IMR-90 (cell line): ENCODE measurements at regions not wholly inside any gene's neighbourhood (a gene's known extent, or its start where the extent isn't known, plus 50 kb on each side); places are given as distances from the start of the nearest gene placed in this dataset.

Experiments used
- ATAC-seq: fragments of 200-7000 bp; cut with Tn5 transposase; 2 replicates; pipeline ENCODE4 v1.9.1; 2020; ENCODE audit warnings: low read depth, mild to moderate bottlenecking, moderate library complexity
- BruUV-seq: library from RNA; stranded (reverse); fragments of 400-500 nt; replicated peaks from 2 replicates; lab custom pipeline; 2021; lab: Mats Ljungman, UMichigan
- CTCF ChIA-PET: fragments of 300-600 bp; formaldehyde crosslinking; extraction: SDS; loops from one replicate; lab custom pipeline; 2021; ENCODE audit warnings: antibody characterized with exemption; lab: Yijun Ruan, JAX
- POLR2A ChIA-PET: fragments of 300-600 bp; sonication (Branson Sonifier 250); formaldehyde crosslinking; loops from one replicate; lab custom pipeline; 2022; ENCODE audit warnings: antibody characterized with exemption; ENCODE audit not compliant: unreplicated experiment; lab: Charles Lee
- DNase-seq: peaks from one replicate; pipeline ENCODE4 v3.0.0; 2013
- H2AFZ ChIP-seq: replicated peaks from 2 replicates; pipeline ENCODE3; 2013; ENCODE audit warnings: low read length, mild to moderate bottlenecking; ENCODE audit not compliant: poor library complexity
- H2AK5ac ChIP-seq: 2 replicates; pipeline ENCODE4 v1.6.1; 2013; ENCODE audit warnings: low read depth, low read length, inconsistent platforms
- H2AK9ac ChIP-seq: replicated peaks from 2 replicates; pipeline ENCODE3; 2013; ENCODE audit warnings: mild to moderate bottlenecking, low read depth, low read length, moderate library complexity; ENCODE audit not compliant: poor library complexity
- H2BK120ac ChIP-seq: 2 replicates; pipeline ENCODE4 v1.6.1; 2013; ENCODE audit warnings: low read depth, low read length, inconsistent platforms
- H2BK15ac ChIP-seq: 3 replicates; pipeline ENCODE4 v1.6.1; 2013; ENCODE audit warnings: low read depth, low read length, inconsistent platforms
- H2BK20ac ChIP-seq: 2 replicates; pipeline ENCODE4 v1.6.1; 2013; ENCODE audit warnings: low read depth, mild to moderate bottlenecking, inconsistent platforms, low read length, moderate library complexity
- H2BK5ac ChIP-seq: 2 replicates; pipeline ENCODE4 v1.6.1; 2013; ENCODE audit warnings: mild to moderate bottlenecking, low read depth, low read length, inconsistent platforms; ENCODE audit not compliant: poor library complexity, severe bottlenecking
- H3K14ac ChIP-seq: replicated peaks from 2 replicates; pipeline ENCODE4 v1.6.1; 2013; ENCODE audit warnings: low read depth, low read length, inconsistent platforms
- H3K18ac ChIP-seq: 2 replicates; pipeline ENCODE4 v1.6.1; 2013; ENCODE audit warnings: low read depth, low read length, control low read depth
- H3K23ac ChIP-seq: 2 replicates; pipeline ENCODE4 v1.6.1; 2013; ENCODE audit warnings: low read depth, low read length, inconsistent platforms
- H3K27ac ChIP-seq: 2 replicates; pipeline ENCODE4 v1.5.1; 2013; ENCODE audit warnings: mild to moderate bottlenecking, control low read depth, low read length; ENCODE audit not compliant: insufficient read depth
- H3K27me3 ChIP-seq: 2 replicates; pipeline ENCODE4 v1.6.1; 2013; ENCODE audit warnings: low read length; ENCODE audit not compliant: control insufficient read depth, insufficient read depth
- H3K36me3 ChIP-seq: 2 replicates; pipeline ENCODE4 v1.6.1; 2013; ENCODE audit warnings: low read length, mixed read lengths; ENCODE audit not compliant: control insufficient read depth, insufficient read depth
- H3K4ac ChIP-seq: 2 replicates; pipeline ENCODE4 v1.6.1; 2013; ENCODE audit warnings: low read depth, low read length, inconsistent platforms
- H3K4me1 ChIP-seq: 2 replicates; pipeline ENCODE4 v1.6.1; 2013; ENCODE audit warnings: low read length, mixed read lengths; ENCODE audit not compliant: control insufficient read depth, insufficient read depth
- H3K4me2 ChIP-seq: 2 replicates; pipeline ENCODE4 v1.6.1; 2013; ENCODE audit warnings: low read depth, mild to moderate bottlenecking, control low read depth, low read length, moderate library complexity
- H3K4me3 ChIP-seq: 2 replicates; pipeline ENCODE4 v1.5.1; 2013; ENCODE audit warnings: low read depth, mild to moderate bottlenecking, control low read depth, low read length, moderate library complexity; ENCODE audit not compliant: insufficient read depth
- H3K56ac ChIP-seq: 2 replicates; pipeline ENCODE4 v1.6.1; 2013; ENCODE audit warnings: low read length, inconsistent platforms; ENCODE audit not compliant: insufficient read depth; ENCODE audit errors: extremely low read depth
- H3K79me1 ChIP-seq, 2 experiments: 2 replicates each; pipeline ENCODE4 v1.6.1; 2013; ENCODE audit warnings: low read length in 2 of 2, inconsistent platforms in 1 of 2, low read depth in 1 of 2
- H3K9ac ChIP-seq: 2 replicates; pipeline ENCODE4 v1.6.1; 2013; ENCODE audit warnings: low read depth, low read length, control low read depth
- H3K9me1 ChIP-seq: 2 replicates; pipeline ENCODE4 v1.6.1; 2013; ENCODE audit warnings: low read length, inconsistent platforms; ENCODE audit not compliant: insufficient read depth
- H3K9me3 ChIP-seq: 2 replicates; pipeline ENCODE4 v1.6.1; 2013; ENCODE audit warnings: low read length; ENCODE audit not compliant: control insufficient read depth, insufficient read depth
- H4K20me1 ChIP-seq: 2 replicates; pipeline ENCODE4 v1.6.1; 2013; ENCODE audit warnings: low read length, inconsistent platforms; ENCODE audit not compliant: insufficient read depth
- H4K5ac ChIP-seq: 2 replicates; pipeline ENCODE4 v1.6.1; 2013; ENCODE audit warnings: mild to moderate bottlenecking, low read depth, low read length, control low read depth
- H4K8ac ChIP-seq, 2 experiments: 2 replicates each; pipeline ENCODE4 v1.6.1; 2013; ENCODE audit warnings: low read depth in 2 of 2, low read length in 2 of 2, control low read depth in 1 of 2, inconsistent platforms in 1 of 2
- H4K91ac ChIP-seq: 2 replicates; pipeline ENCODE4 v1.6.1; 2013; ENCODE audit warnings: low read depth, low read length, inconsistent platforms; ENCODE audit not compliant: insufficient read depth
- BHLHE40 ChIP-seq: fragments of 150-350 bp; IDR thresholded peaks from 2 replicates; pipeline ENCODE4 v1.6.1; 2016; ENCODE audit warnings: mild to moderate bottlenecking, low read depth, low read length
- MAZ ChIP-seq: IDR thresholded peaks from 2 replicates; pipeline ENCODE4 v1.6.1; 2012; ENCODE audit warnings: low read depth, mild to moderate bottlenecking, low read length, improper control_type of control experiment, moderate library complexity, borderline replicate concordance
- MXI1 ChIP-seq: IDR thresholded peaks from 2 replicates; pipeline ENCODE4 v1.6.1; 2012; ENCODE audit warnings: low read depth, mild to moderate bottlenecking, low read length, moderate library complexity, borderline replicate concordance
- POLR2A ChIP-seq: IDR thresholded peaks from 2 replicates; pipeline ENCODE4 v1.6.1; 2012; ENCODE audit warnings: mild to moderate bottlenecking, low read depth, low read length
- dilution Hi-C: fragments of 300-500 bp; cut with HindIII; formaldehyde crosslinking; loops from one replicate; pipeline ENCODE4 v1.14.3; 2018; ENCODE audit warnings: low sequenced_read_pairs; ENCODE audit not compliant: unreplicated experiment
- in situ Hi-C: fragments of 300-500 bp; cut with MboI; formaldehyde crosslinking; loops from 3 replicates; pipeline ENCODE4 v1.14.3; 2019; ENCODE audit warnings: low sequenced_read_pairs, inconsistent platforms, mixed read lengths
- intact Hi-C: fragments of 100-400 bp; cut with micrococcal nuclease; formaldehyde crosslinking; loops from 2 replicates; pipeline ENCODE4 v1.10.0; 2022
- TF ChIP-seq, protein P1 (sequence below): conservative IDR thresholded peaks from 2 replicates; pipeline ENCODE4 v1.5.1; 2012; ENCODE audit warnings: mild to moderate bottlenecking, low read depth, low read length, improper control_type of control experiment

DNA sequence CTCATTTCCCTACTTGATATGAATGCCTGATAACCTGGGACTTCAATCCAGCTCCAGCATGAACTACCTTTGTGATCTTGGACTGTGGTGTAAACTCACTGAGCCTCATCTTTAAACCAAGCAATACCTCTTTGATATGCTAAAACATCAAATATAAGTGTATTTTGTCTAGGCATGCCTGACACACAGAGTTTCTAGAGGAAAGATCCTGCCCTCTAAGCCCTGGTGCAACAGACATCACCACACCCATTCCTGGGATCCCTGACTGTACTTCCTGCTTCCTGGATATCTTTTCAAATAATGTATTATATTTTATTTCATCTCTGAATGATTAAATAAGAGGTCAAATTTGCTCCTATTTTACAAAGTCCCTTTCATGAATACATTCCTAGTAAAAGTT is 55.8 kb downstream of the ANXA2R start:
- Histone ChIP-seq H3K27ac (no peak overlapping the region), H3K9me3 (no peaks in the 10 kb centered on the region), H4K5ac (no peak overlapping the region), H3K9me1 (peaks cover 3% of the 10 kb centered on the region; the same call in 1 of the 2 replicates), H2AFZ (no peak overlapping the region), H4K8ac (peak overlapping the region; percentile 50 to 63; a peak in 3 of 4 replicates), H3K18ac (peak overlapping the region; percentile 5; the same call in 1 of the 2 replicates), H3K4me2 (no peak overlapping the region), H2BK120ac (peak overlapping the region; percentile 79; the same call in 1 of the 2 replicates), H3K4me3 (no peak overlapping the region), H2AK5ac (peak overlapping the region; percentile 70), H4K20me1 (no peaks in the 10 kb centered on the region), H3K4ac (peak overlapping the region; percentile 54), H3K27me3 (no peaks in the 10 kb centered on the region), H3K23ac (peak overlapping the region; percentile 79), H2BK5ac (peak overlapping the region; percentile 97), H4K91ac (peak overlapping the region; percentile 21; the same call in 1 of the 2 replicates), H2BK15ac (peak overlapping the region; percentile 95; the same call in 2 of the 3 replicates), H3K9ac (no peak overlapping the region), H2BK20ac (peak overlapping the region; percentile 82; the same call in 1 of the 2 replicates), H3K79me1 (peaks cover 16 to 29% of the 10 kb centered on the region in 2 experiments), H2AK9ac (peak overlapping the region; percentile 44), H3K4me1 (peaks cover 5% of the 10 kb centered on the region; the same call in 1 of the 2 replicates), H3K36me3 (no peaks in the 10 kb centered on the region), H3K14ac (peak overlapping the region; percentile 38), H3K56ac (no peak overlapping the region)
- TF ChIP-seq MXI1 (no peak), BHLHE40 (no peak), POLR2A (no peak), MAZ (no peak)
- TF ChIP-seq, protein P1, sequence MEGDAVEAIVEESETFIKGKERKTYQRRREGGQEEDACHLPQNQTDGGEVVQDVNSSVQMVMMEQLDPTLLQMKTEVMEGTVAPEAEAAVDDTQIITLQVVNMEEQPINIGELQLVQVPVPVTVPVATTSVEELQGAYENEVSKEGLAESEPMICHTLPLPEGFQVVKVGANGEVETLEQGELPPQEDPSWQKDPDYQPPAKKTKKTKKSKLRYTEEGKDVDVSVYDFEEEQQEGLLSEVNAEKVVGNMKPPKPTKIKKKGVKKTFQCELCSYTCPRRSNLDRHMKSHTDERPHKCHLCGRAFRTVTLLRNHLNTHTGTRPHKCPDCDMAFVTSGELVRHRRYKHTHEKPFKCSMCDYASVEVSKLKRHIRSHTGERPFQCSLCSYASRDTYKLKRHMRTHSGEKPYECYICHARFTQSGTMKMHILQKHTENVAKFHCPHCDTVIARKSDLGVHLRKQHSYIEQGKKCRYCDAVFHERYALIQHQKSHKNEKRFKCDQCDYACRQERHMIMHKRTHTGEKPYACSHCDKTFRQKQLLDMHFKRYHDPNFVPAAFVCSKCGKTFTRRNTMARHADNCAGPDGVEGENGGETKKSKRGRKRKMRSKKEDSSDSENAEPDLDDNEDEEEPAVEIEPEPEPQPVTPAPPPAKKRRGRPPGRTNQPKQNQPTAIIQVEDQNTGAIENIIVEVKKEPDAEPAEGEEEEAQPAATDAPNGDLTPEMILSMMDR = no peak
- no peak for ATAC-seq
- CTCF ChIA-PET = no interaction called here
- no peak for DNase-seq
- dilution Hi-C loops = no loop called here
- BruUV-seq = no TSS peak
- intact Hi-C loops = no loop called here
- in situ Hi-C loops = no loop called here
- POLR2A ChIA-PET = no interaction called here
